HCT116 (cell line): ENCODE measurements at regions not wholly inside any gene's neighbourhood (a gene's known extent, or its start where the extent isn't known, plus 50 kb on each side); places are given as distances from the start of the nearest gene placed in this dataset.

ENCODE experiments used
- ATAC-seq: fragments of 200-7000 bp; cut with Tn5 transposase; 2 replicates; pipeline ENCODE4 v1.9.1; 2020; ENCODE audit warnings: mild to moderate bottlenecking, moderate library complexity
- BruUV-seq: library from RNA; stranded (reverse); fragments of 400-500 nt; replicated peaks from 2 replicates; lab custom pipeline; 2021; lab: Mats Ljungman, UMichigan
- CTCF ChIA-PET: fragments of 300-600 bp; sonication (Branson Sonifier 250); formaldehyde crosslinking; loops from one replicate; lab custom pipeline; 2021; ENCODE audit warnings: antibody characterized with exemption; lab: Charles Lee
- POLR2A ChIA-PET: fragments of 300-600, 350-600 bp; sonication (Branson Sonifier 250); formaldehyde crosslinking; loops from one replicate; lab custom pipeline; 2021; ENCODE audit warnings: antibody characterized with exemption; lab: Charles Lee
- RAD21 ChIA-PET, 2 experiments: fragments of 300-600 bp; sonication (Branson Sonifier 250); formaldehyde crosslinking; loops; one replicate each; lab custom pipeline; 2023; ENCODE audit warnings: low total read pairs in 2 of 2; ENCODE audit not compliant: uncharacterized antibody in 2 of 2, unreplicated experiment in 2 of 2, low non-redundant PET in 1 of 2; lab: Charles Lee
- DNase-seq: peaks from one replicate; pipeline ENCODE4 v3.0.0-alpha.2; 2010; ENCODE audit warnings: low read depth, low spot score
- H2AFZ ChIP-seq: fragments of 200-600 bp; shearing (Covaris generic), sonication (generic); 2 replicates; pipeline ENCODE4 v1.6.1; 2017; ENCODE audit warnings: low read depth, mixed run types, mixed read lengths, antibody characterized with exemption, low read length; ENCODE audit not compliant: poor library complexity, severe bottlenecking
- H3K27ac ChIP-seq: 2 replicates; pipeline ENCODE4 v1.5.1; 2012; ENCODE audit warnings: low read depth, low read length
- H3K27me3 ChIP-seq: fragments of 200-600 bp; sonication (generic); 2 replicates; pipeline ENCODE4 v1.6.1; 2016; ENCODE audit warnings: mixed run types, low read length, mixed read lengths; ENCODE audit not compliant: insufficient read depth
- H3K36me3 ChIP-seq, 2 experiments: fragments of 200-500 bp in 1 of 2; fragments of 200-600 bp in 1 of 2; sonication (Bioruptor generic) in 1 of 2; sonication (generic) in 1 of 2; 2 replicates each; pipeline versions ENCODE4 v1.5.1 to v1.6.1; 2014 to 2016; ENCODE audit warnings: low read length in 2 of 2, inconsistent platforms in 1 of 2, mixed read lengths in 1 of 2, mixed run types in 1 of 2; ENCODE audit not compliant: insufficient read depth in 2 of 2, control insufficient read depth in 1 of 2
- H3K4me1 ChIP-seq, 2 experiments: fragments of 200-600 bp in 1 of 2; sonication (generic) in 1 of 2; 2 replicates each; pipeline versions ENCODE4 v1.5.1 to v1.6.1; 2012 to 2017; ENCODE audit warnings: low read length in 2 of 2, inconsistent platforms in 1 of 2, mild to moderate bottlenecking in 1 of 2, mixed read lengths in 1 of 2, mixed run types in 1 of 2, moderate library complexity in 1 of 2; ENCODE audit not compliant: insufficient read depth in 2 of 2, control insufficient read depth in 1 of 2
- H3K4me2 ChIP-seq: fragments of 200-600 bp; sonication (generic); 2 replicates; pipeline ENCODE4 v1.6.1; 2017; ENCODE audit warnings: mixed run types, low read length, mixed read lengths
- H3K4me3 ChIP-seq, 2 experiments: fragments of 200-600 bp in 1 of 2; sonication (generic) in 1 of 2; replicated peaks in 1 of 2; 2 replicates each; pipeline ENCODE4 v1.5.1; 2011 to 2016; ENCODE audit warnings: low read length in 2 of 2, control low read depth in 1 of 2, low read depth in 1 of 2, mild to moderate bottlenecking in 1 of 2, mixed read lengths in 1 of 2, mixed run types in 1 of 2
- H3K79me2 ChIP-seq: fragments of 200-600 bp; sonication (generic); 2 replicates; pipeline ENCODE4 v1.6.1; 2017; ENCODE audit warnings: mild to moderate bottlenecking, mixed run types, low read length, moderate library complexity, mixed read lengths; ENCODE audit not compliant: insufficient read depth
- H3K9ac ChIP-seq: fragments of 200-600 bp; sonication (generic); 2 replicates; pipeline ENCODE4 v1.6.1; 2016; ENCODE audit warnings: low read length, mixed read lengths
- H3K9me2 ChIP-seq: fragments of 200-600 bp; sonication (generic), shearing (Covaris generic); 2 replicates; pipeline ENCODE4 v1.6.1; 2017; ENCODE audit warnings: mixed run types, mild to moderate bottlenecking, moderate library complexity; ENCODE audit not compliant: insufficient read depth
- H3K9me3 ChIP-seq, 2 experiments: fragments of 200-500 bp in 1 of 2; fragments of 200-600 bp in 1 of 2; sonication (Bioruptor generic) in 1 of 2; sonication (generic) in 1 of 2; 2 replicates each; pipeline ENCODE4 v1.6.1; 2014 to 2017; ENCODE audit warnings: low read length in 2 of 2, mixed read lengths in 2 of 2, inconsistent platforms in 1 of 2, low read depth in 1 of 2, mild to moderate bottlenecking in 1 of 2, mixed run types in 1 of 2, moderate library complexity in 1 of 2; ENCODE audit not compliant: control insufficient read depth in 1 of 2, insufficient read depth in 1 of 2
- H4K20me1 ChIP-seq: fragments of 200-600 bp; sonication (generic), shearing (Covaris generic); 2 replicates; pipeline ENCODE4 v1.6.1; 2017; ENCODE audit warnings: mixed run types, mild to moderate bottlenecking, moderate library complexity; ENCODE audit not compliant: insufficient read depth
- EGR1 ChIP-seq: IDR thresholded peaks from 2 replicates; pipeline ENCODE4 v1.6.1; 2012; ENCODE audit warnings: low read depth
- ELF1 ChIP-seq: IDR thresholded peaks from 2 replicates; pipeline ENCODE4 v1.6.1; 2012; ENCODE audit warnings: low read depth, borderline replicate concordance
- EZH2 ChIP-seq: fragments of 200-600 bp; sonication (generic); IDR thresholded peaks from 2 replicates; pipeline ENCODE4 v1.6.1; 2017; ENCODE audit warnings: antibody characterized with exemption, mixed run types
- EZH2phosphoT487 ChIP-seq: fragments of 200-600 bp; IDR thresholded peaks from 2 replicates; pipeline ENCODE4 v1.6.1; 2018; ENCODE audit warnings: antibody characterized with exemption, borderline replicate concordance
- POLR2A ChIP-seq: IDR thresholded peaks from 2 replicates; pipeline ENCODE4 v1.7.0; 2011; ENCODE audit warnings: borderline replicate concordance; ENCODE audit not compliant: insufficient read depth, insufficient read length; ENCODE audit errors: extremely low read depth
- RAD21 ChIP-seq: IDR thresholded peaks from 2 replicates; pipeline ENCODE4 v1.6.1; 2012; ENCODE audit warnings: low read depth, mild to moderate bottlenecking
- TCF7L2 ChIP-seq: IDR thresholded peaks from 2 replicates; pipeline ENCODE4 v1.7.0; 2011; ENCODE audit warnings: borderline replicate concordance, inconsistent platforms; ENCODE audit not compliant: insufficient read depth, insufficient read length; ENCODE audit errors: extremely low read depth
- ZNF274 ChIP-seq: fragments of 200-500 bp; sonication (Bioruptor generic); IDR thresholded peaks from 2 replicates; pipeline ENCODE4 v1.6.1; 2014; ENCODE audit warnings: mild to moderate bottlenecking, low read depth, low read length, inconsistent platforms
- intact Hi-C: fragments of 100-400 bp; cut with micrococcal nuclease; formaldehyde crosslinking; loops from 2 replicates; pipeline ENCODE4 v1.10.0; 2022

DNA sequence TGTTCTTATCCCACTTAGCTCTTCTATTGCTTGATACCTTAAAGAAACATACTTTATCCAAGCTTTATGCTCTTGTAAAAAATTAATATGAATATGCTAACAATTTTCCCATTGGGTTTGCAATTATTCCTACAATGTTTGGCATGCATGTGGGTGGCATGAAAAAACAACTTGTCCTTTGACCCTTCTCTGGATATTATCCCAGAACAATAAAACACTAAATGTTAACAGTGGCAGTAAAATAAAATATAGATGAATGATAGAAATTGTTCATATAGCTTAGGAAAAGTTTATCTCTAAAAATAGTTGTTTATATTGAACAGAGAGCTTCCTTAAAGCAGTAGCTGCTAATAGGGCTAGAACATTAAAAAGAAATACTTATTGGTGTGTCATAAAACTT lies 860.5 kb upstream of the LRRC4C start (continued):
- no peak for TF ChIP-seq TCF7L2

- Histone ChIP-seq H3K9ac (no peak overlapping the region), H2AFZ (no peak overlapping the region), H3K4me2 (no peak overlapping the region), H3K4me1 (no peaks in the 10 kb centered on the region), H3K4me3 (no peak overlapping the region), H3K9me3 (peaks cover 5 to 19% of the 10 kb centered on the region in 2 experiments; a peak in 2 of 4 replicates), H3K27me3 (no peaks in the 10 kb centered on the region), H3K9me2 (no peaks in the 10 kb centered on the region), H4K20me1 (no peaks in the 10 kb centered on the region), H3K79me2 (no peaks in the 10 kb centered on the region), H3K27ac (no peak overlapping the region), H3K36me3 (no peaks in the 10 kb centered on the region)
- ATAC-seq (no peak), DNase-seq (no peak)
- TF ChIP-seq EZH2phosphoT487, result no peak
- TF ChIP-seq EZH2, result no peak
- TF ChIP-seq ZNF274, result no peak
- TF ChIP-seq EGR1, result no peak
- no peak for TF ChIP-seq ELF1
- TF ChIP-seq RAD21, result no peak
- TF ChIP-seq POLR2A, result no peak
- BruUV-seq, result no TSS peak
- CTCF ChIA-PET, result no interaction called here
- intact Hi-C loops, result no loop called here
- RAD21 ChIA-PET, result no interaction called here
- POLR2A ChIA-PET, result no interaction called here
Measured at GRCh38 chr11:42329929-42330565, 870.6 kb upstream of the LRRC4C start.
